ENCODE measurements at regions not wholly inside any gene's neighbourhood (a gene's known extent, or its start where the extent isn't known, plus 50 kb on each side); places are given as distances from the start of the nearest gene placed in this dataset.

- no peak for TF ChIP-seq POLR2A (IDR thresholded peaks at IDR 0.05)
- TF ChIP-seq CTCF (IDR thresholded peaks at IDR 0.05 in 4 of 5, conservative IDR thresholded peaks at IDR 0.05 in 1 of 5), result no peak
These were observed 252.9 kb upstream of the XYLT1 start for GRCh38 chr16:17723531-17724134.
